Breast epithelium (tissue), 3 donors: ENCODE measurements at regions not wholly inside any gene's neighbourhood (a gene's known extent, or its start where the extent isn't known, plus 50 kb on each side); places are given as distances from the start of the nearest gene placed in this dataset.

Experiments
- CTCF ChIP-seq, 3 donors: fragments of 450-650 bp; IDR thresholded peaks; one replicate each; pipeline ENCODE4 v1.5.1; 2016 to 2017; ENCODE audit warnings: antibody characterized with exemption in 3 of 3, mild to moderate bottlenecking in 3 of 3, moderate library complexity in 3 of 3
- POLR2A ChIP-seq: fragments of 450-650 bp; IDR thresholded peaks from one replicate; pipeline ENCODE4 v1.6.1; 2016; ENCODE audit warnings: antibody characterized with exemption, mild to moderate bottlenecking, moderate library complexity

- TF ChIP-seq POLR2A: no peak
- no peak for TF ChIP-seq CTCF (IDR thresholded peaks at IDR 0.05)
These were observed 132.7 kb upstream of the GMNC start for GRCh38 chr3:190995156-190995555.
